Brain microvascular endothelial cell (primary cell): ENCODE measurements at regions not wholly inside any gene's neighbourhood (a gene's known extent, or its start where the extent isn't known, plus 50 kb on each side); places are given as distances from the start of the nearest gene placed in this dataset.

Experiments
- DNase-seq: peaks from one replicate; pipeline ENCODE4 v3.0.0-alpha.2; 2020
- H3K27ac ChIP-seq: fragments of 250-450 bp; sonication (Bioruptor Pico); 2 replicates; pipeline ENCODE4 v1.5.1; 2020; ENCODE audit warnings: mild to moderate bottlenecking, moderate library complexity
- H3K27me3 ChIP-seq: fragments of 250-450 bp; sonication (Bioruptor Pico); replicated peaks from 2 replicates; pipeline ENCODE4 v1.5.1; 2020; ENCODE audit warnings: mild to moderate bottlenecking
- H3K36me3 ChIP-seq: fragments of 250-450 bp; sonication (Bioruptor Pico); replicated peaks from 2 replicates; pipeline ENCODE4 v1.5.1; 2020; ENCODE audit warnings: mild to moderate bottlenecking
- H3K4me3 ChIP-seq: 2 replicates; pipeline ENCODE4 v1.5.1; 2011; ENCODE audit warnings: low read depth, mild to moderate bottlenecking, control low read depth, low read length, moderate library complexity
- CTCF ChIP-seq: IDR thresholded peaks from 2 replicates; pipeline ENCODE4 v1.5.1; 2011; ENCODE audit warnings: low read depth, mild to moderate bottlenecking, moderate library complexity, low read length, control low read depth, inconsistent platforms; ENCODE audit errors: missing control alignments
- in situ Hi-C: cut with HindIII; loops from 2 replicates; pipeline ENCODE4 v1.10.0; 2017; ENCODE audit warnings: low sequenced_read_pairs, low pct_ligation_motif_present

- in situ Hi-C loops, result no loop called here
These were observed 324.6 kb upstream of the CDH5 start for GRCh38 chr16:66041907-66042306.

GRCh38 chr16:66039793-66040192 lies 326.7 kb upstream of the CDH5 start:
- TF ChIP-seq CTCF, result no peak
- Histone ChIP-seq H3K4me3 (no peak overlapping the region), H3K36me3 (no peaks in the 10 kb centered on the region), H3K27ac (no peak overlapping the region), H3K27me3 (no peaks in the 10 kb centered on the region)
- DNase-seq, result no peak
- in situ Hi-C loops, result no loop called here

More at GRCh38 chr16:66041907-66042306, 324.6 kb upstream of the CDH5 start:
- TF ChIP-seq CTCF, result no peak
- no peaks in the 10 kb centered on the region for H3K36me3 ChIP-seq
- no peak overlapping the region for H3K27ac ChIP-seq
- DNase-seq, result no peak
- no peaks in the 10 kb centered on the region for H3K27me3 ChIP-seq
- H3K4me3 ChIP-seq, result no peak overlapping the region

- no peak for DNase-seq
- no peak for TF ChIP-seq CTCF
- H3K27me3 ChIP-seq, result no peaks in the 10 kb centered on the region
- in situ Hi-C loops, result no loop called here
- H3K4me3 ChIP-seq, result no peak overlapping the region
- H3K36me3 ChIP-seq, result no peaks in the 10 kb centered on the region
- no peak overlapping the region for H3K27ac ChIP-seq
These were observed 329.4 kb upstream of the CDH5 start for GRCh38 chr16:66036793-66037715.

GRCh38 chr16:66036184-66036583 lies 330.3 kb upstream of the CDH5 start:
- Histone ChIP-seq H3K27me3 (no peaks in the 10 kb centered on the region), H3K27ac (no peak overlapping the region), H3K36me3 (no peaks in the 10 kb centered on the region), H3K4me3 (no peak overlapping the region)
- no peak for DNase-seq
- no peak for TF ChIP-seq CTCF
- in situ Hi-C loops, result no loop called here

- no peak for DNase-seq
- Histone ChIP-seq H3K36me3 (no peaks in the 10 kb centered on the region), H3K4me3 (no peak overlapping the region), H3K27me3 (no peaks in the 10 kb centered on the region), H3K27ac (no peak overlapping the region)
- no peak for TF ChIP-seq CTCF
- in situ Hi-C loops, result no loop called here
These were observed 331.4 kb upstream of the CDH5 start for GRCh38 chr16:66035096-66035495.
